HepG2 (cell line): ENCODE measurements at regions not wholly inside any gene's neighbourhood (a gene's known extent, or its start where the extent isn't known, plus 50 kb on each side); places are given as distances from the start of the nearest gene placed in this dataset.

ENCODE experiments used
- ATAC-seq: fragments of 200-7000 bp; cut with Tn5 transposase; 3 replicates; pipeline ENCODE4 v1.9.1; 2020; ENCODE audit warnings: mild to moderate bottlenecking, moderate library complexity
- BruUV-seq: library from RNA; stranded (reverse); fragments of 400-500 nt; replicated peaks from 2 replicates; lab custom pipeline; 2021; lab: Mats Ljungman, UMichigan
- CTCF ChIA-PET: fragments of 300-600 bp; formaldehyde crosslinking; extraction: SDS; loops from one replicate; lab custom pipeline; 2021; ENCODE audit warnings: low total read pairs, inconsistent platforms, low intra/inter-chr PET ratio; lab: Yijun Ruan, JAX
- POLR2A ChIA-PET: fragments of 350-600 bp; sonication (Branson Sonifier 250); formaldehyde crosslinking; loops from one replicate; lab custom pipeline; 2020; ENCODE audit warnings: antibody characterized with exemption, inconsistent platforms; lab: Yijun Ruan, JAX
- DNase-seq: peaks from one replicate; pipeline ENCODE4 v3.0.0-alpha.2; 2015; ENCODE audit warnings: low spot score
- FAIRE-seq: peaks from 3 replicates; lab custom pipeline; 2011; peaks lifted over from hg19 to GRCh38; lab: Jason Lieb, UNC
- H2AFZ ChIP-seq: one replicate; pipeline ENCODE4 v1.6.1; 2011; ENCODE audit warnings: low read length, inconsistent platforms
- H3K27ac ChIP-seq: fragments of 300-600 bp; 3 replicates; pipeline ENCODE4 v1.8.0; 2011; ENCODE audit warnings: mixed run types, mild to moderate bottlenecking, mixed read lengths, low read length, inconsistent platforms; ENCODE audit not compliant: insufficient read depth; ENCODE audit errors: extremely low read length
- H3K27me3 ChIP-seq, 2 experiments: fragments of 200-600 bp in 1 of 2; 2 replicates in 1 of 2; 3 replicates in 1 of 2; pipeline versions ENCODE4 v1.6.0 to v1.8.0; 2011; ENCODE audit warnings: low read length in 2 of 2, mild to moderate bottlenecking in 2 of 2, moderate library complexity in 2 of 2, inconsistent platforms in 1 of 2; ENCODE audit not compliant: insufficient read depth in 2 of 2, control insufficient read depth in 1 of 2
- H3K36me3 ChIP-seq, 2 experiments: fragments of 200-600 bp in 1 of 2; replicated peaks in 1 of 2; 2 replicates in 1 of 2; 3 replicates in 1 of 2; pipeline versions ENCODE4 v1.5.1 to v1.8.0; 2011; ENCODE audit warnings: low read length in 2 of 2, inconsistent platforms in 1 of 2; ENCODE audit not compliant: insufficient read depth in 2 of 2, control insufficient read depth in 1 of 2
- H3K4me1 ChIP-seq: 2 replicates; pipeline ENCODE4 v1.5.1; 2012; ENCODE audit warnings: low read length, inconsistent platforms; ENCODE audit not compliant: insufficient read depth
- H3K4me2 ChIP-seq: 2 replicates; pipeline ENCODE4 v1.6.0; 2011; ENCODE audit warnings: low read depth, low read length, inconsistent platforms
- H3K4me3 ChIP-seq, 3 experiments: fragments of 200-600 bp in 1 of 3; sonication (generic), shearing (Covaris generic) in 1 of 3; replicated peaks in 1 of 3; 2 replicates each; pipeline ENCODE4 v1.5.1; 2011 to 2016; ENCODE audit warnings: low read length in 3 of 3, inconsistent platforms in 2 of 3, low read depth in 2 of 3, mild to moderate bottlenecking in 2 of 3, control low read depth in 1 of 3, mixed read lengths in 1 of 3; ENCODE audit not compliant: insufficient read depth in 1 of 3
- H3K79me2 ChIP-seq: one replicate; pipeline ENCODE4 v1.6.1; 2011; ENCODE audit warnings: low read length, inconsistent platforms; ENCODE audit not compliant: insufficient read depth
- H3K9ac ChIP-seq: 2 replicates; pipeline ENCODE4 v1.6.0; 2011; ENCODE audit warnings: mild to moderate bottlenecking, low read depth, low read length, inconsistent platforms; ENCODE audit not compliant: insufficient read depth
- H3K9me3 ChIP-seq: 2 replicates; pipeline ENCODE4 v1.5.1; 2012; ENCODE audit warnings: mild to moderate bottlenecking, low read length
- H4K20me1 ChIP-seq: 2 replicates; pipeline ENCODE4 v1.6.0; 2011; ENCODE audit warnings: inconsistent platforms, mild to moderate bottlenecking, low read length, moderate library complexity; ENCODE audit not compliant: insufficient read depth
- AGO2 ChIP-seq: fragments of 200-400 bp; formaldehyde crosslinking; optimal IDR thresholded peaks from 2 replicates; pipeline ENCODE3; 2017; ENCODE audit warnings: mild to moderate bottlenecking, low read depth, low read length, moderate library complexity
- ARID5B ChIP-seq: IDR thresholded peaks from 2 replicates; pipeline ENCODE4 v1.4.0; 2020; ENCODE audit warnings: mild to moderate bottlenecking, missing genetic modification reagents
- CEBPG ChIP-seq: IDR thresholded peaks from 2 replicates; pipeline ENCODE4 v1.6.1; 2016
- DNMT3B ChIP-seq: conservative IDR thresholded peaks from 2 replicates; pipeline ENCODE4 v1.6.1; 2016; ENCODE audit warnings: missing biosample characterization, control low read depth
- EED ChIP-seq: sonication (generic); formaldehyde crosslinking; IDR thresholded peaks from 2 replicates; pipeline ENCODE4 v1.5.0; 2020; ENCODE audit warnings: mild to moderate bottlenecking, missing genetic modification reagents
- GATAD1 ChIP-seq: IDR thresholded peaks from 2 replicates; pipeline ENCODE4 v1.6.1; 2016; ENCODE audit warnings: missing genetic modification reagents, missing compliant biosample characterization
- GATAD2A ChIP-seq: IDR thresholded peaks from 2 replicates; pipeline ENCODE4 v1.6.1; 2016
- GTF3A ChIP-seq: sonication (generic); formaldehyde crosslinking; conservative IDR thresholded peaks from 2 replicates; pipeline ENCODE4 v1.4.0; 2020; ENCODE audit warnings: mild to moderate bottlenecking, missing genetic modification reagents
- KDM3A ChIP-seq: IDR thresholded peaks from 2 replicates; pipeline ENCODE4 v1.6.1; 2018; ENCODE audit warnings: low read depth, missing compliant biosample characterization
- KDM6A ChIP-seq: IDR thresholded peaks from 2 replicates; pipeline ENCODE4 v1.6.1; 2016; ENCODE audit warnings: low read depth
- NPAS2 ChIP-seq: sonication (generic); formaldehyde crosslinking; IDR thresholded peaks from 2 replicates; pipeline ENCODE4 v1.8.0; 2022; ENCODE audit warnings: mild to moderate bottlenecking, missing genetic modification reagents, borderline replicate concordance
- PCBP2 ChIP-seq: fragments of 200-400 bp; formaldehyde crosslinking; optimal IDR thresholded peaks from 2 replicates; pipeline ENCODE3; 2018; ENCODE audit warnings: low read length, low read depth; ENCODE audit not compliant: poor library complexity, severe bottlenecking
- RFX3 ChIP-seq: IDR thresholded peaks from 2 replicates; pipeline ENCODE4 v1.6.1; 2016; ENCODE audit warnings: missing biosample characterization, missing genetic modification reagents
- RXRB ChIP-seq: IDR thresholded peaks from 2 replicates; pipeline ENCODE4 v1.6.1; 2016; ENCODE audit warnings: borderline replicate concordance, missing genetic modification reagents, missing compliant biosample characterization
- ZBTB7A ChIP-seq: sonication (generic); formaldehyde crosslinking; IDR thresholded peaks from 2 replicates; pipeline ENCODE4 v1.8.0; 2022; ENCODE audit warnings: mild to moderate bottlenecking, missing genetic modification reagents
- ZNF282 ChIP-seq: fragments of 450-650 bp; IDR thresholded peaks from 2 replicates; pipeline ENCODE4 v1.6.1; 2018; ENCODE audit not compliant: partially characterized antibody
- ZNF674 ChIP-seq: sonication (generic); formaldehyde crosslinking; IDR thresholded peaks from 2 replicates; pipeline ENCODE4 v1.5.0; 2020; ENCODE audit warnings: low read depth, mild to moderate bottlenecking, missing genetic modification reagents
- ZZZ3 ChIP-seq: sonication (generic); formaldehyde crosslinking; IDR thresholded peaks from 2 replicates; pipeline ENCODE4 v1.4.0; 2020; ENCODE audit warnings: missing genetic modification reagents, mild to moderate bottlenecking, borderline replicate concordance
- WGBS: methylation state at CpG from one replicate; pipeline ENCODE4 v1.1.6; 2017; ENCODE audit warnings: low lambda C conversion rate; 5-methylcytosine and 5-hydroxymethylcytosine counted together
- in situ Hi-C: cut with HindIII; loops from 2 replicates; pipeline ENCODE4 v1.10.0; 2017; ENCODE audit warnings: low pct_unique_long_range_greater_than_20kb; ENCODE audit not compliant: extremely low pct_ligation_motif_present
- intact Hi-C: fragments of 100-400 bp; cut with micrococcal nuclease; formaldehyde crosslinking; loops from one replicate; pipeline ENCODE4 v1.10.0; 2022; ENCODE audit not compliant: unreplicated experiment

GRCh38 chr5:17135050-17135449, 82.4 kb upstream of the BASP1 start:
- no peaks in the 10 kb centered on the region for H4K20me1 ChIP-seq
- H3K4me1 ChIP-seq, result no peaks in the 10 kb centered on the region
- no peaks in the 10 kb centered on the region for H3K36me3 ChIP-seq
- 13% methylated on average over 3 of the region's 3 CpGs for WGBS
- no peak overlapping the region for H3K9ac ChIP-seq
- no peaks in the 10 kb centered on the region for H3K9me3 ChIP-seq
- no peak for DNase-seq
- no peak overlapping the region for H3K4me2 ChIP-seq
- BruUV-seq, result no TSS peak
- no peak for TF ChIP-seq GTF3A (CRISPR knock-in tag)
- TF ChIP-seq RFX3 (CRISPR knock-in tag), result no peak
- no peak for TF ChIP-seq NPAS2
- TF ChIP-seq KDM3A (CRISPR knock-in tag), result no peak
- no peak for TF ChIP-seq PCBP2
- no peak for TF ChIP-seq ARID5B
- no peak for TF ChIP-seq ZBTB7A (CRISPR knock-in tag)
- TF ChIP-seq DNMT3B (CRISPR knock-in tag), result no peak
- TF ChIP-seq ZNF282, result no peak
- no peak for TF ChIP-seq GATAD1 (CRISPR knock-in tag)
- no peak for TF ChIP-seq ZZZ3 (CRISPR knock-in tag)
- TF ChIP-seq ZNF674 (CRISPR knock-in tag), result no peak
- TF ChIP-seq AGO2, result no peak
- no peak for TF ChIP-seq GATAD2A
- no peak for TF ChIP-seq EED (CRISPR knock-in tag)
- TF ChIP-seq KDM6A (CRISPR knock-in tag), result no peak
- no peak for TF ChIP-seq RXRB (CRISPR knock-in tag)
- TF ChIP-seq CEBPG (CRISPR knock-in tag), result no peak
- TF ChIP-seq, all 625 proteins: peak for 0
- CTCF ChIA-PET, result no interaction called here
- Histone ChIP-seq H3K27ac (no peak overlapping the region), H3K4me3 (no peak overlapping the region), H3K27me3 (no peaks in the 10 kb centered on the region), H2AFZ (no peak overlapping the region), H3K79me2 (no peaks in the 10 kb centered on the region)
- in situ Hi-C loops, result no loop called here
- intact Hi-C loops, result no loop called here
- POLR2A ChIA-PET, result no interaction called here
- no peak for ATAC-seq
- no peak for FAIRE-seq
